GM18909 (cell line): ENCODE measurements at regions not wholly inside any gene's neighbourhood (a gene's known extent, or its start where the extent isn't known, plus 50 kb on each side); places are given as distances from the start of the nearest gene placed in this dataset.

Experiments
- ATAC-seq: cut with Tn5 transposase; IDR thresholded peaks from one replicate; pipeline ENCODE4 v1.9.1; 2021; ENCODE audit warnings: mild to moderate bottlenecking; ENCODE audit not compliant: unreplicated experiment, poor library complexity

- no peak for ATAC-seq
These were observed 483.0 kb downstream of the DHX35 start for GRCh38 chr20:39445095-39445494.

GRCh38 chr20:39433466-39433865 is 471.3 kb downstream of the DHX35 start:
- ATAC-seq = no peak

- ATAC-seq = no peak
These were observed 469.1 kb downstream of the DHX35 start for GRCh38 chr20:39431091-39431880.

- no peak for ATAC-seq
These were observed 467.6 kb downstream of the DHX35 start for GRCh38 chr20:39429726-39430125.

GRCh38 chr20:39424962-39425678 is 463.0 kb downstream of the DHX35 start:
- no peak for ATAC-seq

GRCh38 chr20:39421571-39422105 is 459.5 kb downstream of the DHX35 start:
- no peak for ATAC-seq

GRCh38 chr20:39412091-39412490 is 449.9 kb downstream of the DHX35 start:
- no peak for ATAC-seq

- no peak for ATAC-seq
These were observed 437.3 kb downstream of the DHX35 start for GRCh38 chr20:39399463-39399862.

GRCh38 chr20:39398656-39399055 is 436.5 kb downstream of the DHX35 start:
- no peak for ATAC-seq

GRCh38 chr20:39397646-39398045 is 435.5 kb downstream of the DHX35 start:
- no peak for ATAC-seq

GRCh38 chr20:39395478-39396291 is 433.5 kb downstream of the DHX35 start:
- ATAC-seq = no peak

- no peak for ATAC-seq
These were observed 432.3 kb downstream of the DHX35 start for GRCh38 chr20:39394461-39394860.

- ATAC-seq = no peak
These were observed 428.0 kb downstream of the DHX35 start for GRCh38 chr20:39390186-39390585.

- ATAC-seq = no peak
These were observed 419.5 kb downstream of the DHX35 start for GRCh38 chr20:39381595-39381994.

- no peak for ATAC-seq
These were observed 416.6 kb downstream of the DHX35 start for GRCh38 chr20:39378776-39379175.

GRCh38 chr20:39376788-39377187 is 414.6 kb downstream of the DHX35 start:
- ATAC-seq = no peak

- no peak for ATAC-seq
These were observed 402.2 kb downstream of the DHX35 start for GRCh38 chr20:39364320-39364719.

- no peak for ATAC-seq
These were observed 398.0 kb downstream of the DHX35 start for GRCh38 chr20:39359981-39360620.

- no peak for ATAC-seq
These were observed 395.9 kb downstream of the DHX35 start for GRCh38 chr20:39358052-39358451.

- ATAC-seq = no peak
These were observed 394.8 kb downstream of the DHX35 start for GRCh38 chr20:39356908-39357307.
